ENCODE measurements at regions not wholly inside any gene's neighbourhood (a gene's known extent, or its start where the extent isn't known, plus 50 kb on each side); places are given as distances from the start of the nearest gene placed in this dataset.

DNA sequence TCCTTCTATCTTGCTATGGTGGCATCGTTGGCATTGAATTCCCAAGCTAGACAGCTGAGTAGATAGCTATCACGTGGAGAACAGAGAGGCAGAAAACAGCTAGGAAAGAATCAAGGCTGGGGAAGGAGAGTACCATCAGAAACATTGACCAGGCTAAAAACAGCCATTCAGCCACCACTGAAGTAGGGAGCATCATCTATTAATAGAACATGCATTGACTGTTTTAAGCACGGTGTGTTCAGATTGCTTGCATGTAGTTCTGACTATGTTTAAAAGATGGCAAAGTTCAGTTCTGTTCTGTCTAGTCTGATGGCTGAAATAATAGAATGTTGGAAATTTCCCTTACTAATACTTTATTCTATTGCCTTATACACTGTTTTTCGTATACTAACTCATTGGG, 413.0 kb downstream of the GABRB3 start:
- H3K4me3 ChIP-seq (ENCODE audit: low read length) = no peak overlapping the region
- DNase-seq (ENCODE audit: low read depth) = no peak
- TF ChIP-seq CTCF (IDR thresholded peaks at IDR 0.05; ENCODE audit: insufficient read depth, low read depth, low read length, missing control alignments) = no peak

GRCh38 chr15:26358708-26359107, 414.2 kb downstream of the GABRB3 start:
- H3K4me3 ChIP-seq (ENCODE audit: low read length) = no peak overlapping the region
- DNase-seq (ENCODE audit: low read depth) = no peak
- no peak for TF ChIP-seq CTCF (IDR thresholded peaks at IDR 0.05; ENCODE audit: insufficient read depth, low read depth, low read length, missing control alignments)

- DNase-seq (ENCODE audit: low read depth) = no peak
- no peak overlapping the region for H3K4me3 ChIP-seq (ENCODE audit: low read length)
- no peak for TF ChIP-seq CTCF (IDR thresholded peaks at IDR 0.05; ENCODE audit: insufficient read depth, low read depth, low read length, missing control alignments)
These were observed 415.2 kb downstream of the GABRB3 start for GRCh38 chr15:26357653-26358052.

GRCh38 chr15:26355472-26356074, 417.3 kb downstream of the GABRB3 start:
- no peak overlapping the region for H3K4me3 ChIP-seq (ENCODE audit: low read length)
- no peak for TF ChIP-seq CTCF (IDR thresholded peaks at IDR 0.05; ENCODE audit: insufficient read depth, low read depth, low read length, missing control alignments)
- DNase-seq (ENCODE audit: low read depth) = no peak

- DNase-seq (ENCODE audit: low read depth) = no peak
- TF ChIP-seq CTCF (IDR thresholded peaks at IDR 0.05; ENCODE audit: insufficient read depth, low read depth, low read length, missing control alignments) = no peak
- H3K4me3 ChIP-seq (ENCODE audit: low read length) = no peak overlapping the region
These were observed 420.0 kb downstream of the GABRB3 start for GRCh38 chr15:26352909-26353308.

DNA sequence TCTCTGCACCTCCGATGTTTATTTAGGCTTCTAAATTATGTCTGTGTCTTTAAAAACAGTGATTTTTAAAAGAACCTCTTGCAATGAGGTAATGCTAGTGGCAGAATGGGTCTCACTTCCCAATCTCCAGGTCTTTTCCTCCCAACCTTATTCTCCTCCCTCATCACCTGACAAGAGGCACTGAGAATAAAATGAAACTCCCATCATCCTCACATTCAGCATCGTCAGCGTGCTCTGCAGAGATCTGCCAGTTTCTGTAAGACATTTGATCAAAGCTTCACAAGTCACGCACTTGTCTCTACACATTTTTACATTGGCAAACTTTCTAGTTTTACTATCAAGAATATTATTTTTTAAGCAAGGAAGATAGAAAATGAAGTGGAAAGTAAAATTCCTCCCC, 420.5 kb downstream of the GABRB3 start:
- no peak for TF ChIP-seq CTCF (IDR thresholded peaks at IDR 0.05; ENCODE audit: insufficient read depth, low read depth, low read length, missing control alignments)
- H3K4me3 ChIP-seq (ENCODE audit: low read length) = no peak overlapping the region
- no peak for DNase-seq (ENCODE audit: low read depth)

- no peak for TF ChIP-seq CTCF (IDR thresholded peaks at IDR 0.05; ENCODE audit: insufficient read depth, low read depth, low read length, missing control alignments)
- H3K4me3 ChIP-seq (ENCODE audit: low read length) = no peak overlapping the region
- no peak for DNase-seq (ENCODE audit: low read depth)
These were observed 447.4 kb downstream of the GABRB3 start for GRCh38 chr15:26325495-26325894.
